ENCODE measurements at regions not wholly inside any gene's neighbourhood (a gene's known extent, or its start where the extent isn't known, plus 50 kb on each side); places are given as distances from the start of the nearest gene placed in this dataset.
"Not testable (repeated sequence)": the region's sequence is repeated elsewhere in the genome, so short reads cannot be mapped to it uniquely, and the experiment has no call there.

GRCh38 chr1:98314601-98315000, 346.9 kb upstream of the SNX7 start:
- DNase-seq (ENCODE audit: low spot score) = no peak
- intact Hi-C loops (cut with DNase I) = no loop called here

- no peak for DNase-seq (ENCODE audit: low spot score)
- intact Hi-C loops (cut with DNase I) = no loop called here
Observed at GRCh38 chr1:98306517-98307089, 354.9 kb upstream of the SNX7 start.

GRCh38 chr1:98305362-98305761, 356.2 kb upstream of the SNX7 start:
- intact Hi-C loops (cut with DNase I) = no loop called here
- no peak for DNase-seq (ENCODE audit: low spot score)

GRCh38 chr1:98304888-98305287, 356.6 kb upstream of the SNX7 start:
- intact Hi-C loops (cut with DNase I) = no loop called here
- DNase-seq (ENCODE audit: low spot score) = no peak

DNA sequence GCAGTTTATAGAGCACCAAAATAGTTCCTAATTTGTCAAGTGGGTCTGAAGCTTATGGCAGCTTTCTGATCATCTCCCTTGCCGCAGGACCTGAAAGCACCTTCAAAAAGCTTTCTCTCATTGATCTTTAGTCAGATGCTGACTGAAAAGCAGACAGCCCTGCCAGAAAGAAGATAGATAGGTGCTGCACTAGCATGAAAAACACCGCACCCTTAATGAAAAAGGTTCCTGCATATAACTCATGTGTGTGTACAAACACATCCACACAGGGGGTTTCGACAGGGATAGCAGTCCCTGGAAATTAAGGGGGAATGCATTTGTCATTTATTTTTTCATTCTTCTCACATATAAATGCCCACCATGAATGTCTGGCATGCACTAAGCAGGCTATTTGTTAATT, 361.7 kb upstream of the SNX7 start:
- intact Hi-C loops (cut with DNase I) = no loop called here
- DNase-seq (ENCODE audit: low spot score) = no peak

DNA sequence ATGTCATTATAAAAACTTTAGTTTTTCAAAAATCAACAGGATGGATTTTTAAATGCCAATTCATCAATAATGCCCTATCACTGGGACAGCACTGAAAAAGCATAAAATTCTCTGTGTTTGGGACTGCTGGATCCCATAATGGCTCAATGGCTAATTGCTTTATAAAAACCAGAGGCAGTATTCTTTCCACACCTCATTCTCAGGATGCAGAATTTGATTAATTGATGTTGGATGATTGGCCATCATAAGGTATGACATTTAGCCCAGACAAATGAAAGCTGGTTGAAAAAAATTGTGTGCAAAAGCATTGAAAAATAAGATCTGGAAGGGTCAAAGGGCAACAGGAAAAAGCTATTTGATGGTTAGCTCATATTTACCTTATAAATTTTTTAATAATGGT, 362.2 kb upstream of the SNX7 start:
- intact Hi-C loops (cut with DNase I) = no loop called here

DNA sequence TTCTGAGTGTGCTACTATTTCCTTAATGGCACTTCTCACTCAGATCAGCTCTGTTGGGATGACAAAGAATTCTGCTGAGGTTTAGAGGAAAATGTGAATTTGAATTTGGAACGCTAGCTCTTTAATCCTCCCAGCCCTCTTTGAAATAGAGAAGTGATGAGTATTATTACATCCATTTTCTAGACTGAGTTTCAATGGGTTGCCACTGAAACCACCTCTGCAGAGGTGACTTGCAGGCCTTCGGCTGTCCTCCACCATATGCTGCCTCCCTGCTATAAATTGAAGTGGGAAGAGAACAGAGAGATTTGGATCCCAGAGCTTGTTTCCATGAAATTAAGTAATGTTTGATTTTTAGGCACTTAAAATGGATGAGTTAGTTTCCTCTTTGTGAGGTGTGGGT, 363.2 kb upstream of the SNX7 start:
- DNase-seq (ENCODE audit: low spot score) = no peak

More for the DNA sequence above, 362.2 kb upstream of the SNX7 start:
- no peak for DNase-seq (ENCODE audit: low spot score)

DNA sequence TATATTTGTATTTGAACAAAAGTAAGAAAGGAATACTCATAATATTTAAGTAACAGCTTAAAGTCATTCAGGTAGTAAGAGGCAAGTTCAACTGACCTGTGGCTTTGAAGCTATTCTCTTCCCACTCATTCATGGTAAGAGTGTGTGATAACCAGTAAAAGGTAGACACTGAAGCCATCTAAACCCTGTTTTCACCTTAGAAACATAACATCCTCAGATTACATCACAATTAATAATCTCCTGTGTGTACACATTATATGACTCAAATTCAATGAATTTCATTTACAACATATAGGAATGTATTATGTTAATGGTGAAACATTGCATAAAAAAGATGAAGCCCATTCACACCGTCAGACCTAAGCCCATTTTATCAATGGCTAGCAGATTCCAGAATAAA, 364.8 kb upstream of the SNX7 start:
- intact Hi-C loops (cut with DNase I) = no loop called here
- no peak for DNase-seq (ENCODE audit: low spot score)

More for the DNA sequence above, 363.2 kb upstream of the SNX7 start:
- intact Hi-C loops (cut with DNase I) = no loop called here

DNA sequence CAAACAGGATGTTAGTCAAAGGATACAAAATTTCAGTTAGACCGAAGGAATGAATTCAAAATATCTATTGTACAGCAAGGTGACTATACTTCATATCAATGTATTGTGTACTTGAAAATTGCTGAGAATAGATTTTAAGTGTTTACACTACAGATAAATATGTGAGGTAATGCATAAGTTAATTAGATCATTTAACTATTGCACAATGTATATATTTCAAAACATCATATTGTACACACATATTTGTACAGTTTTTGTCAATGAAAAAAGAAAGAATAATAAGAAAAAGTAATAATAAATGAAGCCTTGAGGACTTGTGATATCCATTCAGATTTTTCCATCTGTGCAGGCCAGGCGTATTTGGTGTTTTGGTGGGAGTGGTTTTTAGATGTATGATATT, 367.4 kb upstream of the SNX7 start:
- intact Hi-C loops (cut with DNase I) = no loop called here

GRCh38 chr1:98292994-98293393, 368.5 kb upstream of the SNX7 start:
- intact Hi-C loops (cut with DNase I) = no loop called here
- no peak for DNase-seq (ENCODE audit: low spot score)

More for the DNA sequence above, 367.4 kb upstream of the SNX7 start:
- no peak for DNase-seq (ENCODE audit: low spot score)

DNA sequence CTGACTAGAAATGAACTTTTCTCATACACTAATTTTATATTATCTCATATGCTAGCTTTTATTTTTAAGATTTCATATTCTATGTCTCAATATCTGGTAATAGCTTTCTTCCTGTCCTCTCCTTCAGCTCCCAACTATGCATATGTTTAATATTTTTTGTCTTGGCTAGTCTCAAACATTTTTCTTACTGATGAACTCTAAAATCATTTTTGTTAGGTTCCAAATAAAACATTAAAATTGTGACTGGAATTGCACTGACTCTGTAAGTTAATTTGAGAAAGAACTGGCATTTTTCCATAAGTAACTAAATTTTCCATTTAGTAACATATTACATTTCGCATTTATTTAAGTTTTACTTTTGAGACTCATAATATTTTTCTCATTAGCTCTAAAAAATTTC, 368.5 kb upstream of the DPYD start:
- DNase-seq (ENCODE audit: low spot score) = no peak
- intact Hi-C loops (cut with DNase I) = no loop called here

GRCh38 chr1:98288494-98288893, 367.7 kb upstream of the DPYD start:
- DNase-seq (ENCODE audit: low spot score) = no peak
- intact Hi-C loops (cut with DNase I) = no loop called here

DNA sequence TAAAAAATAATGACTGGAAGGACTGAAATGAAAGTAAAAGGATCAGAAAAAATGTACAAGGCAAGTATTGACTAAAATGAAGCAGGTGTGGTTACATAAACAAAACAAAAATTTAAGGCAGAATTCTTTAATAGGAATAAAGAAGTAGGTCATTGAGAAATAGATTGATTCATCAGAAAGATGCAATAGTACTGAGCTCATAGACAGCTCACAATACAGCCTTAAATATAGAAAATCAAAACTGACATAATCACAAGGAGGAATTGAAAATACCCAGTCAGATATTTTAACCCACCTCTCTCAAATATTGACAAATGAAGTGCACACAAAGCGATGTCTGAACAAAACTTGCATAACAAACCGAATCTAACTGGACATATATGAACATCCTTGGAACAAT, 366.8 kb upstream of the DPYD start:
- intact Hi-C loops (cut with DNase I) = no loop called here
- DNase-seq (ENCODE audit: low spot score) = no peak

DNA sequence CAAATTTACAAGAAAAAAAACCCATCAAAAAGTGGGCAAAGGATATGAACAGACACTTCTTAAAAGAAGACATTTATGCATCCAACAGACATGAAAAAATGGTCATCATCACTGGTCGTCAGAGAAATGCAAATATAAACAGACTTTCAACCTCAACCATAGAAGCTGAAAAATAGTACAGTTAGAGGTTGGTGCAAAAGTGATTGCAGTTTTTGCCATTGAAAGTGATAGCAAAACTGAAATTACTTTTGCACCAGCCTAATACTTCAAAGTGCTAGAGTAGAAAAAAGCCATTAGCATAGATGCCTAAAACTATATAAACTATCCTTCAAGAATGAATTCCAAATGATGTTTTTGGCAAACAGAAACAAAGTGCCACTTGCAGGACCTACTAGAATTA, 365.8 kb upstream of the DPYD start:
- no peak for DNase-seq (ENCODE audit: low spot score)
- intact Hi-C loops (cut with DNase I) = no loop called here

- intact Hi-C loops (cut with DNase I); DNase-seq (ENCODE audit: low spot score): not testable (repeated sequence)
Observed at GRCh38 chr1:98285286-98285685, 364.5 kb upstream of the DPYD start.

GRCh38 chr1:98280049-98280448, 359.2 kb upstream of the DPYD start:
- intact Hi-C loops (cut with DNase I) = no loop called here
- no peak for DNase-seq (ENCODE audit: low spot score)

- DNase-seq (ENCODE audit: low spot score) = no peak
Observed at GRCh38 chr1:98278055-98278454, 357.2 kb upstream of the DPYD start.

GRCh38 chr1:98277118-98277517, 356.3 kb upstream of the DPYD start:
- intact Hi-C loops (cut with DNase I) = no loop called here
- DNase-seq (ENCODE audit: low spot score) = no peak

More at GRCh38 chr1:98278055-98278454, 357.2 kb upstream of the DPYD start:
- intact Hi-C loops (cut with DNase I) = no loop called here

DNA sequence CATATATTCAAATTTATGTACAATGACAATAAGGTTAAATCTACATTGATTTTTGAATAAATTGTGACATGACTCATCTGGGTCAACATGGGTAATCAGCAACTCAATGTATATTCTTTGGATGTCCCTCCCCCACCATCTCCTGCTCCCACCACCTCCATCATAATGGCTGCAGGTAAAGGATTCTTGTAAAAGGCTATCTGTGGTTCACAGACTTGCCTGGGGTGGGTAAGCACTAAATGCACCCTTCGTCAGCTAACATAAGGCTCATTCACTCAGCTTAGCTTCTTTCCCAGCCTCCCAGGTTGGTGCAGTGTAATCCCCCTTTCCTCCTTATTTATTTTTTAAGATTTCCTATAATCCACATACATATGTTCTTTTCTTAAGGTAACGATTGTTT, 355.7 kb upstream of the DPYD start:
- intact Hi-C loops (cut with DNase I) = no loop called here
- no peak for DNase-seq (ENCODE audit: low spot score)

- intact Hi-C loops (cut with DNase I) = no loop called here
- no peak for DNase-seq (ENCODE audit: low spot score)
Observed at GRCh38 chr1:98268316-98268715, 347.5 kb upstream of the DPYD start.

GRCh38 chr1:98267423-98267822, 346.6 kb upstream of the DPYD start:
- no peak for DNase-seq (ENCODE audit: low spot score)
- intact Hi-C loops (cut with DNase I) = no loop called here

- intact Hi-C loops (cut with DNase I) = no loop called here
- no peak for DNase-seq (ENCODE audit: low spot score)
Observed at GRCh38 chr1:98264727-98265126, 343.9 kb upstream of the DPYD start.

Measured in cardiac septum (tissue), 1 donor.